ENCODE measurements at regions not wholly inside any gene's neighbourhood (a gene's known extent, or its start where the extent isn't known, plus 50 kb on each side); places are given as distances from the start of the nearest gene placed in this dataset.
"Not testable (repeated sequence)": the region's sequence is repeated elsewhere in the genome, so short reads cannot be mapped to it uniquely, and the experiment has no call there.

- DNase-seq (ENCODE audit: low spot score); H3K27ac Mint-ChIP-seq; ATAC-seq; H3K27me3 Mint-ChIP-seq (ENCODE audit: low read depth); POLR2A ChIA-PET; CTCF ChIA-PET; H3K4me3 Mint-ChIP-seq; H3K4me1 Mint-ChIP-seq; H3K36me3 Mint-ChIP-seq: not testable (repeated sequence)
- peaks cover 27% of the 10 kb centered on the region for H3K9me3 Mint-ChIP-seq
Observed at GRCh38 chr1:24268555-24268954, 50.6 kb upstream of the GRHL3 start.

GRCh38 chr1:24266998-24267397 lies 52.2 kb upstream of the GRHL3 start:
- ChIA-PET POLR2A (no interaction called here), CTCF (no interaction called here)
- Mint-ChIP-seq H3K36me3 (no peaks in the 10 kb centered on the region), H3K4me3 (no peak overlapping the region), H3K9me3 (peaks cover 33% of the 10 kb centered on the region), H3K4me1 (no peaks in the 10 kb centered on the region), H3K27ac (no peak overlapping the region), H3K27me3 (ENCODE audit: low read depth) (peaks cover 4% of the 10 kb centered on the region; the same call in 1 of the 2 replicates)
- TF ChIP-seq ZNF219 (CRISPR knock-in tag; IDR thresholded peaks at IDR 0.05; ENCODE audit: borderline replicate concordance), result no peak
- TF ChIP-seq NFYB (CRISPR knock-in tag; conservative IDR thresholded peaks at IDR 0.05; ENCODE audit: low read depth), result no peak
- TF ChIP-seq ATF2 (CRISPR knock-in tag; IDR thresholded peaks at IDR 0.05; ENCODE audit: borderline replicate concordance, low read depth), result no peak
- DNase-seq (ENCODE audit: low spot score), result no peak
- ATAC-seq, result no peak

- H3K4me1 Mint-ChIP-seq, result no peaks in the 10 kb centered on the region
- ATAC-seq, result no peak
Observed at GRCh38 chr1:24266398-24266941, 52.7 kb upstream of the GRHL3 start.

GRCh38 chr1:24263746-24264145 lies 55.4 kb upstream of the GRHL3 start:
- Mint-ChIP-seq H3K27me3 (ENCODE audit: low read depth) (peaks cover 4% of the 10 kb centered on the region; the same call in 1 of the 2 replicates), H3K4me1 (no peaks in the 10 kb centered on the region; the same call in 1 of the 2 replicates), H3K27ac (no peak overlapping the region), H3K9me3 (peaks cover 18% of the 10 kb centered on the region), H3K4me3 (no peak overlapping the region), H3K36me3 (no peaks in the 10 kb centered on the region)
- no peak for TF ChIP-seq NR1H2 (CRISPR knock-in tag; IDR thresholded peaks at IDR 0.05)
- no peak for TF ChIP-seq NFE2L1 (CRISPR knock-in tag; IDR thresholded peaks at IDR 0.05)
- TF ChIP-seq ZNF425 (CRISPR knock-in tag; conservative IDR thresholded peaks at IDR 0.05), result no peak
- no peak for TF ChIP-seq IRF2 (CRISPR knock-in tag; IDR thresholded peaks at IDR 0.05; ENCODE audit: borderline replicate concordance, low read depth)
- no peak for TF ChIP-seq NFATC4 (CRISPR knock-in tag; IDR thresholded peaks at IDR 0.05)
- no peak for TF ChIP-seq MLX (CRISPR knock-in tag; IDR thresholded peaks at IDR 0.05)
- TF ChIP-seq CBFB (CRISPR knock-in tag; IDR thresholded peaks at IDR 0.05; ENCODE audit: low read depth), result no peak
- TF ChIP-seq TEAD4 (CRISPR knock-in tag; IDR thresholded peaks at IDR 0.05), result no peak
- ATAC-seq (no peak), DNase-seq (ENCODE audit: low spot score) (no peak)
- ChIA-PET POLR2A (no interaction called here), CTCF (no interaction called here)

More at GRCh38 chr1:24266398-24266941, 52.7 kb upstream of the GRHL3 start:
- POLR2A ChIA-PET, result no interaction called here
- Mint-ChIP-seq H3K9me3 (peaks cover 33% of the 10 kb centered on the region), H3K27me3 (ENCODE audit: low read depth) (peaks cover 4% of the 10 kb centered on the region; the same call in 1 of the 2 replicates), H3K36me3 (no peaks in the 10 kb centered on the region), H3K27ac (no peak overlapping the region), H3K4me3 (no peak overlapping the region)
- TF ChIP-seq TEAD4 (CRISPR knock-in tag; IDR thresholded peaks at IDR 0.05), result no peak
- no peak for TF ChIP-seq EMX1 (CRISPR knock-in tag; IDR thresholded peaks at IDR 0.05)
- TF ChIP-seq E2F5 (CRISPR knock-in tag; IDR thresholded peaks at IDR 0.05), result no peak
- TF ChIP-seq STAT6 (CRISPR knock-in tag; conservative IDR thresholded peaks at IDR 0.05; ENCODE audit: low read depth), result no peak
- DNase-seq (ENCODE audit: low spot score), result no peak
- CTCF ChIA-PET, result no interaction called here

Measured in WTC11 (cell line).